ENCODE measurements at regions not wholly inside any gene's neighbourhood (a gene's known extent, or its start where the extent isn't known, plus 50 kb on each side); places are given as distances from the start of the nearest gene placed in this dataset.

DNA sequence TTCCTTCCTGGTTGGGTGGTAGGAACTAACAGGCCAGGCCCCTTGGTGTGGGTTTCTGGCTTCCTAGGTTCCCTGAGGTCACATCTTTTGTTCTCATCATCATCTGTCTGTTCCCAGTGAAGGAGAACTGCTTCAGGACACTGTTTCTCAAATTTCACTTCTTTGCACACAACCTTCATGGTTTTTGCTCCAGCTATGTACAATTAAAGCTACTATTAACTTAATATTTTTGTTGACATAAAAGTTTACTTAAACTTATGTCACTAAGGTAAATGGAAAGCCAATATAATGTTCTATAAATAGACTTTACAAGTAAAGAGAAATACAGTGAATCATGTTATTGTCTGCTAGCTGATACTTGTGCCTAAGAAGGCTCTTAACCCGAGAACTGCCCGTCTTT is 120.7 kb upstream of the KCNG1 start:
- TF ChIP-seq POLR2A (IDR thresholded peaks at IDR 0.05; ENCODE audit: low read depth, low read length) (no peak), SMC3 (IDR thresholded peaks at IDR 0.05; ENCODE audit: low read depth, low read length) (no peak), RAD21 (IDR thresholded peaks at IDR 0.05; ENCODE audit: low read length) (no peak), CEBPB (IDR thresholded peaks at IDR 0.05; ENCODE audit: low read depth, low read length) (no peak), MXI1 (IDR thresholded peaks at IDR 0.05; ENCODE audit: borderline replicate concordance, low read depth, low read length) (no peak), MAFK (IDR thresholded peaks at IDR 0.05; ENCODE audit: low read depth, low read length) (no peak), CHD1 (IDR thresholded peaks at IDR 0.05; ENCODE audit: low read depth, low read length) (no peak), BHLHE40 (IDR thresholded peaks at IDR 0.05; ENCODE audit: low read depth, low read length) (no peak)
- TF ChIP-seq, protein P1, sequence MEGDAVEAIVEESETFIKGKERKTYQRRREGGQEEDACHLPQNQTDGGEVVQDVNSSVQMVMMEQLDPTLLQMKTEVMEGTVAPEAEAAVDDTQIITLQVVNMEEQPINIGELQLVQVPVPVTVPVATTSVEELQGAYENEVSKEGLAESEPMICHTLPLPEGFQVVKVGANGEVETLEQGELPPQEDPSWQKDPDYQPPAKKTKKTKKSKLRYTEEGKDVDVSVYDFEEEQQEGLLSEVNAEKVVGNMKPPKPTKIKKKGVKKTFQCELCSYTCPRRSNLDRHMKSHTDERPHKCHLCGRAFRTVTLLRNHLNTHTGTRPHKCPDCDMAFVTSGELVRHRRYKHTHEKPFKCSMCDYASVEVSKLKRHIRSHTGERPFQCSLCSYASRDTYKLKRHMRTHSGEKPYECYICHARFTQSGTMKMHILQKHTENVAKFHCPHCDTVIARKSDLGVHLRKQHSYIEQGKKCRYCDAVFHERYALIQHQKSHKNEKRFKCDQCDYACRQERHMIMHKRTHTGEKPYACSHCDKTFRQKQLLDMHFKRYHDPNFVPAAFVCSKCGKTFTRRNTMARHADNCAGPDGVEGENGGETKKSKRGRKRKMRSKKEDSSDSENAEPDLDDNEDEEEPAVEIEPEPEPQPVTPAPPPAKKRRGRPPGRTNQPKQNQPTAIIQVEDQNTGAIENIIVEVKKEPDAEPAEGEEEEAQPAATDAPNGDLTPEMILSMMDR (conservative IDR thresholded peaks at IDR 0.05; ENCODE audit: low read depth, low read length), result no peak
- TF ChIP-seq, protein P2, sequence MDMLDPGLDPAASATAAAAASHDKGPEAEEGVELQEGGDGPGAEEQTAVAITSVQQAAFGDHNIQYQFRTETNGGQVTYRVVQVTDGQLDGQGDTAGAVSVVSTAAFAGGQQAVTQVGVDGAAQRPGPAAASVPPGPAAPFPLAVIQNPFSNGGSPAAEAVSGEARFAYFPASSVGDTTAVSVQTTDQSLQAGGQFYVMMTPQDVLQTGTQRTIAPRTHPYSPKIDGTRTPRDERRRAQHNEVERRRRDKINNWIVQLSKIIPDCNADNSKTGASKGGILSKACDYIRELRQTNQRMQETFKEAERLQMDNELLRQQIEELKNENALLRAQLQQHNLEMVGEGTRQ (IDR thresholded peaks at IDR 0.05; ENCODE audit: low read depth, low read length), result no peak

All from IMR-90 (cell line).